Endothelial cell (in vitro differentiated cells): ENCODE measurements at regions not wholly inside any gene's neighbourhood (a gene's known extent, or its start where the extent isn't known, plus 50 kb on each side); places are given as distances from the start of the nearest gene placed in this dataset.

ENCODE experiments used
- DNase-seq: peaks from one replicate; pipeline ENCODE4 v3.0.0; 2021; ENCODE audit warnings: low spot score
- H3K27ac Mint-ChIP-seq: one replicate; pipeline ENCODE4 v1.8.0; 2021; ENCODE audit warnings: mixed read lengths, inconsistent platforms; ENCODE audit not compliant: unreplicated experiment
- H3K27me3 Mint-ChIP-seq: one replicate; pipeline ENCODE4 v1.8.0; 2021; ENCODE audit warnings: mild to moderate bottlenecking, moderate library complexity, mixed read lengths, inconsistent platforms; ENCODE audit not compliant: unreplicated experiment
- H3K36me3 Mint-ChIP-seq: one replicate; pipeline ENCODE4 v1.8.0; 2021; ENCODE audit warnings: mild to moderate bottlenecking, low read depth, mixed read lengths, inconsistent platforms; ENCODE audit not compliant: unreplicated experiment
- H3K4me1 Mint-ChIP-seq: one replicate; pipeline ENCODE4 v1.8.0; 2021; ENCODE audit warnings: mild to moderate bottlenecking, mixed read lengths, inconsistent platforms; ENCODE audit not compliant: unreplicated experiment
- H3K4me3 Mint-ChIP-seq: one replicate; pipeline ENCODE4 v1.8.0; 2021; ENCODE audit warnings: mild to moderate bottlenecking, mixed read lengths, inconsistent platforms; ENCODE audit not compliant: unreplicated experiment
- H3K9me3 Mint-ChIP-seq: one replicate; pipeline ENCODE4 v1.8.0; 2021; ENCODE audit warnings: mixed read lengths, inconsistent platforms; ENCODE audit not compliant: unreplicated experiment
- TF ChIP-seq, protein P1 (sequence below): fragments of 200-600 bp; sonication (generic); IDR thresholded peaks from one replicate; pipeline ENCODE4 v1.5.0; 2021; ENCODE audit warnings: antibody characterized with exemption; ENCODE audit not compliant: unreplicated experiment

DNA sequence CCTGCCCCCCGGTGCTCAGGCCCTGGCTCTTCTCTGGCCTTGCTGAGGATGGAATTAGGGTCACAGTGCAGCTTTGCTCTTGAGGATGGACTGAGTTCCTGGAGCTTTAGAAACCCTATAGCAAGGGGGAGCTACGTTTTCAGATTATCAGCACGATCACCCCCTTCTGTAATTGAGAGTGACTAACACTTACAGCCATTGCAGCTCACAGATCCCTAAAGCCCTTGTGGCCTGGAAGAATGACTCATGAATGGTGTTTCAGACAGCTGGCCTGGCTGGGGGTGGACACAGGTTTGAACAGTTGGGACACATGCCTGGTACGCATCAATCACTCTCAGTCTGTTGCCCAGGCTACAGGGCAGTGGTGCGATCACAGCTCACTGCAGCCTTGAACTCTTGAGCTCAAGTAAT, 79.7 kb upstream of the IGFBP5 start:
- Mint-ChIP-seq H3K4me3 (no peak overlapping the region), H3K27me3 (peaks cover 5% of the 10 kb centered on the region)

DNA sequence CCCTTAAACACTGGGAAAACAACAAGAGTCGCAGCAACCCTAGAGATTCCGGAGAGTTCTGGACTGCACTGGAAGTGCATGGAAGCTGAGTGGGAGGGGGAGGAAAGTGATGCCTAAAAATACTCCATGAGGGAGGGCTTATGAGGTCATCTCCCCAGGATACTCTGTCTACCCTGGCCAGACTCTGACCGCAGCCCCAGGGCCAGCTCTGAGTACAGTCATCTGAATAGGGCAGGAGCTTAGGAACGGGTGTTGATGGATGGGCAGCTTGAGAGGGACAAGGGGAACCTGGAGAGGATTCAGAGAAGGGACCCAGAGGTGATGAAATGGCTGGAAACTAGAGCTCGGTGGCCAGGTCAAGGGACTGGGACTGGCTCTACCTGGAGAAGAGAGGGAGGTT, 79.3 kb upstream of the IGFBP5 start:
- TF ChIP-seq, protein P1, sequence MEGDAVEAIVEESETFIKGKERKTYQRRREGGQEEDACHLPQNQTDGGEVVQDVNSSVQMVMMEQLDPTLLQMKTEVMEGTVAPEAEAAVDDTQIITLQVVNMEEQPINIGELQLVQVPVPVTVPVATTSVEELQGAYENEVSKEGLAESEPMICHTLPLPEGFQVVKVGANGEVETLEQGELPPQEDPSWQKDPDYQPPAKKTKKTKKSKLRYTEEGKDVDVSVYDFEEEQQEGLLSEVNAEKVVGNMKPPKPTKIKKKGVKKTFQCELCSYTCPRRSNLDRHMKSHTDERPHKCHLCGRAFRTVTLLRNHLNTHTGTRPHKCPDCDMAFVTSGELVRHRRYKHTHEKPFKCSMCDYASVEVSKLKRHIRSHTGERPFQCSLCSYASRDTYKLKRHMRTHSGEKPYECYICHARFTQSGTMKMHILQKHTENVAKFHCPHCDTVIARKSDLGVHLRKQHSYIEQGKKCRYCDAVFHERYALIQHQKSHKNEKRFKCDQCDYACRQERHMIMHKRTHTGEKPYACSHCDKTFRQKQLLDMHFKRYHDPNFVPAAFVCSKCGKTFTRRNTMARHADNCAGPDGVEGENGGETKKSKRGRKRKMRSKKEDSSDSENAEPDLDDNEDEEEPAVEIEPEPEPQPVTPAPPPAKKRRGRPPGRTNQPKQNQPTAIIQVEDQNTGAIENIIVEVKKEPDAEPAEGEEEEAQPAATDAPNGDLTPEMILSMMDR = no peak
- H3K27me3 Mint-ChIP-seq = peaks cover 5% of the 10 kb centered on the region
- H3K27ac Mint-ChIP-seq = no peak overlapping the region
- no peak for DNase-seq
- peaks cover 11% of the 10 kb centered on the region for H3K4me1 Mint-ChIP-seq
- no peak overlapping the region for H3K4me3 Mint-ChIP-seq
- no peaks in the 10 kb centered on the region for H3K9me3 Mint-ChIP-seq
- no peaks in the 10 kb centered on the region for H3K36me3 Mint-ChIP-seq

More for the DNA sequence above, 79.7 kb upstream of the IGFBP5 start:
- Mint-ChIP-seq H3K36me3 (no peaks in the 10 kb centered on the region), H3K27ac (no peak overlapping the region), H3K9me3 (no peaks in the 10 kb centered on the region), H3K4me1 (peaks cover 11% of the 10 kb centered on the region)
- TF ChIP-seq, protein P1 = no peak
- DNase-seq = no peak

DNA sequence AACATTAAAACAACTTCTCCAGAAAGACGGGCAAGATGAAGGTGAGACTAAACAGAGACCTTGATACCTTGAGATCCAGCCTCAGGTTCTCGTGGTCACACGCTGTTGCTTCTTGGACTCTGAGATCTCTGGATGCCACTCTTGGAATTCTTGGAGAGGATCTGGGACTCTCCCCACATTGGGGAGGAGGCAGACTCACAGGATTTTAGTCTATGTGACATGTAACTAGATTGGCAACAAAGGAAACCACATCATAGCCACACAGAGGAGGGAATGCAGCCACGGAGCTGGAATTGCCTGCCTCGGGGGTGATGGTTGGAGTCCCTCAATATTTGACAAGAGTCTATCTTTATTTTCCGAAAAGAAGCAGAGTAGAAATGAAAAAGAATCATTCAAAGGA, 78.8 kb upstream of the IGFBP5 start:
- Mint-ChIP-seq H3K27ac (no peak overlapping the region), H3K27me3 (peaks cover 5% of the 10 kb centered on the region)
- DNase-seq = no peak

DNA sequence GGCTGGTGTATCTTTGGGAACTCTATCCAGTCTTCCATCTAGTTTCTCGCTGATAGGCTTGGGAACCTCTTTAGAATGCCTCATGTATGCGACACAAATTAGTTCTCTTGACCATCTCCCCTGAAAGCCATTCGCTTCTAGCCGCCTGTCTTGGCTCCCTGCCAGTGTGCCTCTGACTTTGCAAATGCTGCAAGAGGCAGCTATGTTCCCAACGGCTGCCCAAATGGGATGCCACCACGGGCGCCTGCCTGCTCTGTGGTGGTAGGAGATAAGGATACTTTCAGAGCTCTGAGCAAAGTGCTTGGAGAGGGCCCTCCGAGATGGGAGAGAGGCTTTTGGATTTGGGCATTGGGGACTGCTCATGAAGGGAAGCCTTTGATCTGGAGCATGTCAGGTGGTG, 77.7 kb upstream of the IGFBP5 start:
- H3K9me3 Mint-ChIP-seq = no peaks in the 10 kb centered on the region

More for the DNA sequence above, 78.8 kb upstream of the IGFBP5 start:
- Mint-ChIP-seq H3K36me3 (no peaks in the 10 kb centered on the region), H3K9me3 (no peaks in the 10 kb centered on the region), H3K4me3 (no peak overlapping the region), H3K4me1 (peaks cover 11% of the 10 kb centered on the region)
- TF ChIP-seq, protein P1 = no peak

DNA sequence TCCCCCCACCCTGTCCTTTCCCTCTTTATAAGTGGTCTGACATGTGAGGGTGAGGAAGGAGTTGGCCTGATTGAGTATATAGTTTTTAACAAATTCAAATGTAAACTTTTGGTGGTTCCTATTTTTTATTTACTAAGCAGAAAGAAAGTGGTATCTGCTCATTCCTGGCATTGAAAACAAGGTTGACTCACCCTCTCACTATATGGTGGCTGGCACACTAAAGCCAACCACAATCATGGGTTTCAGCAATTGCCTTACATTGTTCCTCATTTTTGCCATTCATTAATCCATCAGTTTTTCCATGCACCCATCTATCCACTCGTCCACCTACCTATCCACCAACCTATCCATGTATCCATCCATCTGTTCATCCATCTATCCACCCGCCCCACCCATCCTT, 75.4 kb upstream of the IGFBP5 start:
- no peaks in the 10 kb centered on the region for H3K9me3 Mint-ChIP-seq
- H3K36me3 Mint-ChIP-seq = no peaks in the 10 kb centered on the region
- peaks cover 2% of the 10 kb centered on the region for H3K4me1 Mint-ChIP-seq
- H3K27me3 Mint-ChIP-seq = peaks cover 8% of the 10 kb centered on the region
- DNase-seq = no peak
- H3K4me3 Mint-ChIP-seq = no peak overlapping the region
- TF ChIP-seq, protein P1 = no peak
- H3K27ac Mint-ChIP-seq = no peak overlapping the region

More for the DNA sequence above, 77.7 kb upstream of the IGFBP5 start:
- no peak for DNase-seq
- Mint-ChIP-seq H3K27ac (no peak overlapping the region), H3K27me3 (peaks cover 8% of the 10 kb centered on the region), H3K36me3 (no peaks in the 10 kb centered on the region), H3K4me1 (peaks cover 11% of the 10 kb centered on the region), H3K4me3 (no peak overlapping the region)
- TF ChIP-seq, protein P1 = no peak
